Neural cell (in vitro differentiated cells): ENCODE measurements at regions not wholly inside any gene's neighbourhood (a gene's known extent, or its start where the extent isn't known, plus 50 kb on each side); places are given as distances from the start of the nearest gene placed in this dataset.

ENCODE experiments used
- H2AFZ ChIP-seq: fragments of 200-600, 300-800 bp; sonication (generic), shearing (Covaris generic); 2 replicates; pipeline ENCODE4 v1.6.0; 2014; ENCODE audit warnings: low read depth, mild to moderate bottlenecking, antibody characterized with exemption, low read length, moderate library complexity
- H3F3A ChIP-seq: fragments of 200-600 bp; shearing (Covaris generic); 2 replicates; pipeline ENCODE4 v1.6.1; 2016; ENCODE audit warnings: mild to moderate bottlenecking, moderate library complexity, mixed read lengths, antibody characterized with exemption, low read length; ENCODE audit not compliant: insufficient read depth, poor library complexity, severe bottlenecking
- H3K27ac ChIP-seq: fragments of 200-600, 300-800 bp; sonication (generic), shearing (Covaris generic); 2 replicates; pipeline ENCODE4 v1.5.1; 2014; ENCODE audit warnings: mild to moderate bottlenecking, low read length, moderate library complexity
- H3K27me3 ChIP-seq: fragments of 300-800, 200-600 bp; sonication (generic), shearing (Covaris generic); 2 replicates; pipeline ENCODE4 v1.6.0; 2014; ENCODE audit warnings: mild to moderate bottlenecking, low read depth, low read length, moderate library complexity; ENCODE audit not compliant: insufficient read depth
- H3K36me3 ChIP-seq: fragments of 300-800, 200-600 bp; sonication (generic), shearing (Covaris generic); 2 replicates; pipeline ENCODE4 v1.5.1; 2014; ENCODE audit warnings: mild to moderate bottlenecking, antibody characterized with exemption, low read length, moderate library complexity; ENCODE audit not compliant: insufficient read depth
- H3K4me2 ChIP-seq: fragments of 300-800, 200-600 bp; sonication (generic), shearing (Covaris generic); 2 replicates; pipeline ENCODE4 v1.6.0; 2014; ENCODE audit warnings: mild to moderate bottlenecking, low read length
- H3K4me3 ChIP-seq: fragments of 300-800, 200-600 bp; sonication (generic), shearing (Covaris generic); 2 replicates; pipeline ENCODE4 v1.5.1; 2014; ENCODE audit warnings: mild to moderate bottlenecking, low read length, moderate library complexity
- H3K79me2 ChIP-seq: fragments of 200-600 bp; shearing (Covaris generic); replicated peaks from 2 replicates; pipeline ENCODE4 v1.6.0; 2014; ENCODE audit warnings: mild to moderate bottlenecking, low read length, moderate library complexity; ENCODE audit not compliant: insufficient read depth
- H3K9ac ChIP-seq: fragments of 300-800, 200-600 bp; sonication (generic), shearing (Covaris generic); 2 replicates; pipeline ENCODE4 v1.6.1; 2016; ENCODE audit warnings: mild to moderate bottlenecking, low read length, mixed read lengths
- H3K9me2 ChIP-seq: fragments of 200-600 bp; shearing (Covaris generic); 2 replicates; pipeline ENCODE4 v1.6.1; 2016; ENCODE audit warnings: mild to moderate bottlenecking, low read length, mixed read lengths; ENCODE audit not compliant: insufficient read depth
- H3K9me3 ChIP-seq: fragments of 200-600, 300-800 bp; sonication (generic), shearing (Covaris generic); 2 replicates; pipeline ENCODE4 v1.6.1; 2016; ENCODE audit warnings: mild to moderate bottlenecking, mixed run types, low read length, moderate library complexity, mixed read lengths
- H4K20me1 ChIP-seq: fragments of 200-600 bp; shearing (Covaris generic); 2 replicates; pipeline ENCODE4 v1.6.1; 2016; ENCODE audit warnings: mild to moderate bottlenecking, mixed run types; ENCODE audit not compliant: insufficient read depth
- EP300 ChIP-seq: fragments of 450-650 bp; conservative IDR thresholded peaks from 2 replicates; pipeline ENCODE4 v1.6.1; 2014; ENCODE audit warnings: antibody characterized with exemption, mild to moderate bottlenecking, moderate library complexity; ENCODE audit not compliant: poor library complexity, severe bottlenecking
- EZH2 ChIP-seq: fragments of 200-600, 300-800 bp; shearing (Covaris generic), sonication (generic); IDR thresholded peaks from 2 replicates; pipeline ENCODE4 v1.6.1; 2014; ENCODE audit warnings: antibody characterized with exemption, low read length, borderline replicate concordance, mild to moderate bottlenecking; ENCODE audit not compliant: insufficient read depth, poor library complexity, severe bottlenecking
- MXI1 ChIP-seq: fragments of 450-650 bp; conservative IDR thresholded peaks from 2 replicates; pipeline ENCODE4 v1.6.1; 2014; ENCODE audit warnings: antibody characterized with exemption, mild to moderate bottlenecking; ENCODE audit not compliant: poor library complexity, severe bottlenecking
- POLR2AphosphoS5 ChIP-seq: IDR thresholded peaks from 2 replicates; pipeline ENCODE4 v1.6.1; 2012
- RAD21 ChIP-seq: fragments of 450-650 bp; conservative IDR thresholded peaks from 2 replicates; pipeline ENCODE4 v1.6.1; 2014; ENCODE audit warnings: antibody characterized with exemption, mild to moderate bottlenecking, moderate library complexity
- SMC3 ChIP-seq: fragments of 450-650 bp; conservative IDR thresholded peaks from 2 replicates; pipeline ENCODE4 v1.6.1; 2014; ENCODE audit warnings: antibody characterized with exemption, mild to moderate bottlenecking, moderate library complexity; ENCODE audit not compliant: poor library complexity
- TAF1 ChIP-seq: IDR thresholded peaks from 2 replicates; pipeline ENCODE4 v1.6.1; 2012; ENCODE audit warnings: low read depth
- TF ChIP-seq, protein P1 (sequence below): fragments of 450-650 bp; IDR thresholded peaks from 2 replicates; pipeline ENCODE4 v1.5.1; 2014; ENCODE audit warnings: antibody characterized with exemption, mild to moderate bottlenecking, moderate library complexity; ENCODE audit not compliant: poor library complexity, severe bottlenecking
- TF ChIP-seq, protein P2 (sequence below): IDR thresholded peaks from 2 replicates; pipeline ENCODE4 v1.6.1; 2012; ENCODE audit warnings: borderline replicate concordance

DNA sequence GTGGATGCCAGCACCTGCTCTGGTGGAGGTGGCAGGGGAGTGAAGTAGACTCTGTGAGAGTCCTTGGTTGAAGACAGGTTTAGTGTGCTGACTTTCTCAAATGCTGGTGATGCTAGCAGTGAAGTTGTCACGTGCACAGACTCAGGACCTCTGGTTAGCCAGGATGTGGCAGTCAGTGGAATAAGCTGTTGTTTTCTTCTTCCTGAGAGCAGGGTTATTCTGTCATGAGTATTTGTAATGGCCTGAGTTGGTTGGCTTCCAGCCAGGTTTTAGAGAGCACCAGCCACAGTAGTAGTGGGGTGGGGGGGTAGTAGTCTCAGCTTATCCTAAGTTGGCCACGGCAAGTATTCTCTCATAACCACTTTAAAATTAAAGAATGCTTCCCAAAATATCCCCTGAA is 169.7 kb upstream of the FOXN2 start:
- H3K27ac ChIP-seq = no peak overlapping the region
- H3K9ac ChIP-seq = no peak overlapping the region
- H3K36me3 ChIP-seq = no peaks in the 10 kb centered on the region
- no peak overlapping the region for H2AFZ ChIP-seq
- H3K4me3 ChIP-seq = no peak overlapping the region
- no peaks in the 10 kb centered on the region for H4K20me1 ChIP-seq
- H3F3A ChIP-seq = no peaks in the 10 kb centered on the region
- no peaks in the 10 kb centered on the region for H3K9me2 ChIP-seq
- H3K79me2 ChIP-seq = no peaks in the 10 kb centered on the region
- H3K4me2 ChIP-seq = no peak overlapping the region
- TF ChIP-seq POLR2AphosphoS5 (no peak), TAF1 (no peak), EP300 (no peak)
- H3K27me3 ChIP-seq = no peaks in the 10 kb centered on the region
- no peaks in the 10 kb centered on the region for H3K9me3 ChIP-seq

DNA sequence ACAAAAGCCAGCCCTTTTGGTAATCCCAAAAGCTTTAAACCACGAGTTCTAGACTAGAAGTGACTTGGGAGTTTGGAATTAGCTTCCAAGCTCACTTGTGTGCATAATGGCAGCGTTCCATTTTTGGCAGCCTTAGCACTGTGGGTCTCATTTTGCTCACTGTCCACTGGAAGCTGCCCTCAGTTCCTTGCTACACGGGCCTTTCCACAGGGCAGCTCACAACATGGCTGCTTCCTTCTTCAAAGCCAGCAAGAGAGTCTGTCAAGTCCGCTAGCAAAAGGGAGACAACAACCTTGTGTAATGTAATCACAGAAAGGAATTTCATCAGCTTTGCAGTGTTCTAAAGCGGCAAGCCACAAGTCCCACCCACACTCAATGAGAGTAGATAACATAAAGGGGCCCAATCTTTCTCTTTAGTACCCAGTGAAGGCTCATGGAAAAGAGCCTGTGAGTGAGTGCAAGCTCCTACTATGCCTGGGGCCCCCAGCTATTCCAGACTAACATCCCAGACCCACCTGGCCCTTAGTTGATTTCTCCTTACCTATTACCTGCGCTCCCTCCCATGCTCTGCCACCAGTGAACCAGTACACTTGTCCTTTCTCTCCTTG is 168.5 kb upstream of the FOXN2 start:
- no peak for TF ChIP-seq RAD21
- no peak for TF ChIP-seq SMC3
- TF ChIP-seq, protein P1, sequence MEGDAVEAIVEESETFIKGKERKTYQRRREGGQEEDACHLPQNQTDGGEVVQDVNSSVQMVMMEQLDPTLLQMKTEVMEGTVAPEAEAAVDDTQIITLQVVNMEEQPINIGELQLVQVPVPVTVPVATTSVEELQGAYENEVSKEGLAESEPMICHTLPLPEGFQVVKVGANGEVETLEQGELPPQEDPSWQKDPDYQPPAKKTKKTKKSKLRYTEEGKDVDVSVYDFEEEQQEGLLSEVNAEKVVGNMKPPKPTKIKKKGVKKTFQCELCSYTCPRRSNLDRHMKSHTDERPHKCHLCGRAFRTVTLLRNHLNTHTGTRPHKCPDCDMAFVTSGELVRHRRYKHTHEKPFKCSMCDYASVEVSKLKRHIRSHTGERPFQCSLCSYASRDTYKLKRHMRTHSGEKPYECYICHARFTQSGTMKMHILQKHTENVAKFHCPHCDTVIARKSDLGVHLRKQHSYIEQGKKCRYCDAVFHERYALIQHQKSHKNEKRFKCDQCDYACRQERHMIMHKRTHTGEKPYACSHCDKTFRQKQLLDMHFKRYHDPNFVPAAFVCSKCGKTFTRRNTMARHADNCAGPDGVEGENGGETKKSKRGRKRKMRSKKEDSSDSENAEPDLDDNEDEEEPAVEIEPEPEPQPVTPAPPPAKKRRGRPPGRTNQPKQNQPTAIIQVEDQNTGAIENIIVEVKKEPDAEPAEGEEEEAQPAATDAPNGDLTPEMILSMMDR = no peak
- TF ChIP-seq TAF1 = no peak
- no peak for TF ChIP-seq EZH2
- TF ChIP-seq MXI1 = no peak
- Histone ChIP-seq H3K9me3 (no peaks in the 10 kb centered on the region), H4K20me1 (no peaks in the 10 kb centered on the region), H2AFZ (no peak overlapping the region), H3K4me2 (no peak overlapping the region), H3K79me2 (no peaks in the 10 kb centered on the region), H3K27me3 (no peaks in the 10 kb centered on the region), H3K27ac (no peak overlapping the region), H3F3A (no peaks in the 10 kb centered on the region), H3K9me2 (no peaks in the 10 kb centered on the region), H3K36me3 (no peaks in the 10 kb centered on the region), H3K4me3 (no peak overlapping the region), H3K9ac (no peak overlapping the region)

DNA sequence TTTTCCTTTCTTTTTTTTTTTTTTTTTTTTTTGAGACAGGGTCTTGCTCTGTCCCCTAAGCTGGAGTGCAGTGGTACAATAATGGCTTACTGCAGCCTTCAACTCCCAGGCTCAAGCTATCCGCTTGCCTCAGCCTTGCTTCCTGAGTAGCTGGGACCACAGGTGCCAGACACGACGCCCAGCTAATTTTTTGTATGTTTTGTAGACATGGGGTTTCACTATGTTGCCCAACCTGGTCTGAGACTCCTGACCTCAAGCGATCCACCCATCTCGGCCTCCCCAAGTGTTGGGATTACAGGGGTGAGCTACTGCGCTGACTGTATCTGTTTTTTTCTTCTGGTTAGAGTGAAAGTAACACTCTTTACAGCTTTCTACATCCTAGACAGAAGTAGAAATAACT is 167.9 kb upstream of the FOXN2 start:
- Histone ChIP-seq H2AFZ (no peak overlapping the region), H3K9ac (no peak overlapping the region), H3K36me3 (no peaks in the 10 kb centered on the region), H3K4me3 (no peak overlapping the region), H3K27ac (no peak overlapping the region), H3K27me3 (no peaks in the 10 kb centered on the region), H3K9me2 (no peaks in the 10 kb centered on the region), H3K79me2 (no peaks in the 10 kb centered on the region), H4K20me1 (no peaks in the 10 kb centered on the region), H3K9me3 (no peaks in the 10 kb centered on the region), H3K4me2 (no peak overlapping the region), H3F3A (no peaks in the 10 kb centered on the region)
- no peak for TF ChIP-seq RAD21
- TF ChIP-seq EZH2 = no peak
- TF ChIP-seq, protein P2, sequence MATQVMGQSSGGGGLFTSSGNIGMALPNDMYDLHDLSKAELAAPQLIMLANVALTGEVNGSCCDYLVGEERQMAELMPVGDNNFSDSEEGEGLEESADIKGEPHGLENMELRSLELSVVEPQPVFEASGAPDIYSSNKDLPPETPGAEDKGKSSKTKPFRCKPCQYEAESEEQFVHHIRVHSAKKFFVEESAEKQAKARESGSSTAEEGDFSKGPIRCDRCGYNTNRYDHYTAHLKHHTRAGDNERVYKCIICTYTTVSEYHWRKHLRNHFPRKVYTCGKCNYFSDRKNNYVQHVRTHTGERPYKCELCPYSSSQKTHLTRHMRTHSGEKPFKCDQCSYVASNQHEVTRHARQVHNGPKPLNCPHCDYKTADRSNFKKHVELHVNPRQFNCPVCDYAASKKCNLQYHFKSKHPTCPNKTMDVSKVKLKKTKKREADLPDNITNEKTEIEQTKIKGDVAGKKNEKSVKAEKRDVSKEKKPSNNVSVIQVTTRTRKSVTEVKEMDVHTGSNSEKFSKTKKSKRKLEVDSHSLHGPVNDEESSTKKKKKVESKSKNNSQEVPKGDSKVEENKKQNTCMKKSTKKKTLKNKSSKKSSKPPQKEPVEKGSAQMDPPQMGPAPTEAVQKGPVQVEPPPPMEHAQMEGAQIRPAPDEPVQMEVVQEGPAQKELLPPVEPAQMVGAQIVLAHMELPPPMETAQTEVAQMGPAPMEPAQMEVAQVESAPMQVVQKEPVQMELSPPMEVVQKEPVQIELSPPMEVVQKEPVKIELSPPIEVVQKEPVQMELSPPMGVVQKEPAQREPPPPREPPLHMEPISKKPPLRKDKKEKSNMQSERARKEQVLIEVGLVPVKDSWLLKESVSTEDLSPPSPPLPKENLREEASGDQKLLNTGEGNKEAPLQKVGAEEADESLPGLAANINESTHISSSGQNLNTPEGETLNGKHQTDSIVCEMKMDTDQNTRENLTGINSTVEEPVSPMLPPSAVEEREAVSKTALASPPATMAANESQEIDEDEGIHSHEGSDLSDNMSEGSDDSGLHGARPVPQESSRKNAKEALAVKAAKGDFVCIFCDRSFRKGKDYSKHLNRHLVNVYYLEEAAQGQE = no peak
- TF ChIP-seq, protein P1 = no peak
- no peak for TF ChIP-seq MXI1
- no peak for TF ChIP-seq TAF1
- TF ChIP-seq POLR2AphosphoS5 = no peak
- TF ChIP-seq EP300 = no peak
- no peak for TF ChIP-seq SMC3
